Panc1 (cell line): ENCODE measurements at regions not wholly inside any gene's neighbourhood (a gene's known extent, or its start where the extent isn't known, plus 50 kb on each side); places are given as distances from the start of the nearest gene placed in this dataset.

ENCODE experiments used
- ATAC-seq: fragments of 200-7000 bp; cut with Tn5 transposase; 2 replicates; pipeline ENCODE4 v1.9.1; 2020; ENCODE audit warnings: mild to moderate bottlenecking, moderate library complexity
- BruUV-seq: library from RNA; stranded (reverse); fragments of 400-500 nt; replicated peaks from 2 replicates; lab custom pipeline; 2021; lab: Mats Ljungman, UMichigan
- CTCF ChIA-PET: fragments of 300-600 bp; sonication (Branson Sonifier 250); formaldehyde crosslinking; loops from one replicate; lab custom pipeline; 2022; ENCODE audit warnings: antibody characterized with exemption; lab: Charles Lee
- POLR2A ChIA-PET: fragments of 300-600 bp; sonication (Branson Sonifier 250); formaldehyde crosslinking; loops from one replicate; lab custom pipeline; 2022; ENCODE audit warnings: antibody characterized with exemption; lab: Charles Lee
- DNase-seq: peaks from one replicate; pipeline ENCODE4 v3.0.0-alpha.2; 2010; ENCODE audit warnings: low read depth, low spot score
- H3K27ac ChIP-seq: 2 replicates; pipeline ENCODE4 v1.5.1; 2011; ENCODE audit warnings: mild to moderate bottlenecking, low read length, inconsistent platforms
- H3K27me3 ChIP-seq: fragments of 200-500 bp; sonication (Bioruptor generic); 2 replicates; pipeline ENCODE4 v1.6.0; 2014; ENCODE audit warnings: low read length, inconsistent platforms; ENCODE audit not compliant: control insufficient read depth, insufficient read depth
- H3K36me3 ChIP-seq: fragments of 200-500 bp; sonication (Bioruptor generic); 2 replicates; pipeline ENCODE4 v1.5.1; 2014; ENCODE audit warnings: inconsistent platforms, mild to moderate bottlenecking, low read length, moderate library complexity; ENCODE audit not compliant: control insufficient read depth, insufficient read depth
- H3K4me1 ChIP-seq: 2 replicates; pipeline ENCODE4 v1.5.1; 2011; ENCODE audit warnings: inconsistent platforms, mild to moderate bottlenecking, low read length, moderate library complexity; ENCODE audit not compliant: control insufficient read depth, insufficient read depth
- H3K4me3 ChIP-seq, 2 experiments: 2 replicates each; pipeline ENCODE4 v1.5.1; 2011 to 2012; ENCODE audit warnings: low read depth in 2 of 2, low read length in 2 of 2, mild to moderate bottlenecking in 2 of 2, inconsistent platforms in 1 of 2, moderate library complexity in 1 of 2
- H3K9me3 ChIP-seq: fragments of 200-500 bp; sonication (Bioruptor generic); 2 replicates; pipeline ENCODE4 v1.5.1; 2014; ENCODE audit warnings: low read depth, mild to moderate bottlenecking, inconsistent platforms, low read length, moderate library complexity; ENCODE audit not compliant: control insufficient read depth, insufficient read depth
- CTCF ChIP-seq: fragments of 450-650 bp; IDR thresholded peaks from 2 replicates; pipeline ENCODE4 v1.5.1; 2017; ENCODE audit warnings: mild to moderate bottlenecking
- POLR2AphosphoS5 ChIP-seq: IDR thresholded peaks from 2 replicates; pipeline ENCODE4 v1.6.1; 2012; ENCODE audit warnings: mild to moderate bottlenecking, low read depth, low read length, moderate library complexity
- REST ChIP-seq, 2 experiments: IDR thresholded peaks; 2 replicates each; pipeline ENCODE4 v1.6.1; 2011 to 2012; ENCODE audit warnings: low read depth in 2 of 2, control low read depth in 1 of 2, low read length in 1 of 2, mild to moderate bottlenecking in 1 of 2, moderate library complexity in 1 of 2; ENCODE audit not compliant: insufficient read depth in 1 of 2
- SIN3A ChIP-seq: IDR thresholded peaks from 2 replicates; pipeline ENCODE4 v1.6.1; 2012; ENCODE audit warnings: low read depth, mild to moderate bottlenecking, low read length, moderate library complexity, borderline replicate concordance; ENCODE audit not compliant: insufficient read depth
- TCF7L2 ChIP-seq: IDR thresholded peaks from 2 replicates; pipeline ENCODE4 v1.6.1; 2011; ENCODE audit warnings: mild to moderate bottlenecking, low read depth, low read length, inconsistent platforms
- in situ Hi-C: cut with HindIII; loops from 2 replicates; pipeline ENCODE4 v1.10.0; 2016; ENCODE audit warnings: low sequenced_read_pairs, low pct_unique_long_range_greater_than_20kb
- intact Hi-C: fragments of 100-400 bp; cut with micrococcal nuclease; formaldehyde crosslinking; loops from one replicate; pipeline ENCODE4 v1.10.0; 2022; ENCODE audit not compliant: unreplicated experiment

GRCh38 chr1:230573658-230574057, 68.6 kb upstream of the COG2 start:
- Histone ChIP-seq H3K4me3 (no peak overlapping the region), H3K4me1 (no peaks in the 10 kb centered on the region), H3K27me3 (peaks cover 14% of the 10 kb centered on the region), H3K9me3 (no peaks in the 10 kb centered on the region), H3K27ac (no peak overlapping the region), H3K36me3 (no peaks in the 10 kb centered on the region)
- in situ Hi-C loops (no loop called here), intact Hi-C loops (no loop called here)
- CTCF ChIA-PET: no interaction called here
- POLR2A ChIA-PET: no interaction called here
- no peak for DNase-seq
- no peak for ATAC-seq
- TF ChIP-seq SIN3A: no peak
- TF ChIP-seq TCF7L2: no peak
- TF ChIP-seq POLR2AphosphoS5: no peak
- no peak for TF ChIP-seq CTCF
- TF ChIP-seq REST (IDR thresholded peaks at IDR 0.05; ENCODE audit: insufficient read depth in 1 of 2, low read depth in 2 of 2, low read length in 1 of 2): no peak
- no TSS peak for BruUV-seq

- intact Hi-C loops: no loop called here
- no peak overlapping the region for H3K27ac ChIP-seq
- ChIA-PET POLR2A (no interaction called here), CTCF (no interaction called here)
- DNase-seq (no peak), ATAC-seq (no peak)
- H3K27me3 ChIP-seq: peaks cover 14% of the 10 kb centered on the region
- no peak overlapping the region for H3K4me3 ChIP-seq
- no TSS peak for BruUV-seq
- H3K4me1 ChIP-seq: no peaks in the 10 kb centered on the region
- H3K9me3 ChIP-seq: no peaks in the 10 kb centered on the region
- in situ Hi-C loops: no loop called here
- TF ChIP-seq CTCF (no peak), POLR2AphosphoS5 (no peak), TCF7L2 (no peak), SIN3A (no peak), REST (IDR thresholded peaks at IDR 0.05; ENCODE audit: insufficient read depth in 1 of 2, low read depth in 2 of 2, low read length in 1 of 2) (no peak)
- H3K36me3 ChIP-seq: no peaks in the 10 kb centered on the region
Measured at GRCh38 chr1:230572121-230573105, 69.9 kb upstream of the COG2 start.
